ENCODE measurements at regions not wholly inside any gene's neighbourhood (a gene's known extent, or its start where the extent isn't known, plus 50 kb on each side); places are given as distances from the start of the nearest gene placed in this dataset.

- TF ChIP-seq, protein P1, sequence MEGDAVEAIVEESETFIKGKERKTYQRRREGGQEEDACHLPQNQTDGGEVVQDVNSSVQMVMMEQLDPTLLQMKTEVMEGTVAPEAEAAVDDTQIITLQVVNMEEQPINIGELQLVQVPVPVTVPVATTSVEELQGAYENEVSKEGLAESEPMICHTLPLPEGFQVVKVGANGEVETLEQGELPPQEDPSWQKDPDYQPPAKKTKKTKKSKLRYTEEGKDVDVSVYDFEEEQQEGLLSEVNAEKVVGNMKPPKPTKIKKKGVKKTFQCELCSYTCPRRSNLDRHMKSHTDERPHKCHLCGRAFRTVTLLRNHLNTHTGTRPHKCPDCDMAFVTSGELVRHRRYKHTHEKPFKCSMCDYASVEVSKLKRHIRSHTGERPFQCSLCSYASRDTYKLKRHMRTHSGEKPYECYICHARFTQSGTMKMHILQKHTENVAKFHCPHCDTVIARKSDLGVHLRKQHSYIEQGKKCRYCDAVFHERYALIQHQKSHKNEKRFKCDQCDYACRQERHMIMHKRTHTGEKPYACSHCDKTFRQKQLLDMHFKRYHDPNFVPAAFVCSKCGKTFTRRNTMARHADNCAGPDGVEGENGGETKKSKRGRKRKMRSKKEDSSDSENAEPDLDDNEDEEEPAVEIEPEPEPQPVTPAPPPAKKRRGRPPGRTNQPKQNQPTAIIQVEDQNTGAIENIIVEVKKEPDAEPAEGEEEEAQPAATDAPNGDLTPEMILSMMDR (IDR thresholded peaks at IDR 0.05), result no peak
- TF ChIP-seq POLR2A (IDR thresholded peaks at IDR 0.05), result no peak
Observed at GRCh38 chr5:128778474-128778873, 186.8 kb upstream of the SLC27A6 start.

Data from testis (tissue), 2 donors.